RPMI8226 (cell line): ENCODE measurements at regions not wholly inside any gene's neighbourhood (a gene's known extent, or its start where the extent isn't known, plus 50 kb on each side); places are given as distances from the start of the nearest gene placed in this dataset.

Experiments used
- DNase-seq: peaks from one replicate; pipeline ENCODE4 v3.0.0-alpha.2; 2015

DNA sequence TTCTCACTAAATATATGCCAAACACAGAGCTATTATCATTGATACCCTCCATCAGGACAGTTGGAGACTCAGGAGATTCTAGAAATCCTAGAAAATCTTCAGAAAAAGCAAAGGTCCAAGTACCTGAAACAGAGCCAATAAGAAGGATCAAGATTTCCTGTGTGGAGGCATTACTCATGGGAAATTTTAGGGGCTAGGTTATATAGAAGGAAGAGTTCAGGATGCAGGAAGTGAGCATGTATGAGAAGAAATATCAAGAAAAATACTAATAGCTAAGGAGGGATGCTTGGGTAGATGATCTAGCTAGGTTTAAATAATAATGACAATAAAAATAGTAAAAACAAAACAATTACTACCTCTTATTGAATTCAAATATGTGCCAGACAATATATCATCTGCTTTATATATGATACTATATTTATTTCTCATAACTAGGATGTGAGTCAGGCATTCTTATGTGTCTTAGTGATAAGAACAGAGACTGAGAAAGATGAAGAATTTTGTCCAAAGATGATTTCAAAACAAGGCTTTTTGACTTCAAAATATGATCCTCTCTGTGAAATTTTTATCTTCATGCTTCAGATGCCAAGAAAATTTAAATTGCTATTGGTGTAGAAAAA, 66.4 kb upstream of the HHIP start:
- DNase-seq = no peak

- no peak for DNase-seq
Measured at GRCh38 chr4:144580430-144580829, 65.5 kb upstream of the HHIP start.

- DNase-seq = no peak
Measured at GRCh38 chr4:144582105-144582850, 63.7 kb upstream of the HHIP start.

GRCh38 chr4:144582975-144583374, 63.0 kb upstream of the HHIP start:
- DNase-seq = no peak

- DNase-seq = no peak
Measured at GRCh38 chr4:144583658-144584057, 62.3 kb upstream of the HHIP start.

GRCh38 chr4:144584428-144584827, 61.5 kb upstream of the HHIP start:
- DNase-seq = no peak

- no peak for DNase-seq
Measured at GRCh38 chr4:144589512-144589911, 56.4 kb upstream of the HHIP start.

- DNase-seq = no peak
Measured at GRCh38 chr4:144590020-144590419, 55.9 kb upstream of the HHIP start.

- DNase-seq = peak; percentile 55
Measured at GRCh38 chr4:144591401-144591800, 54.6 kb upstream of the HHIP start.

- DNase-seq = no peak
Measured at GRCh38 chr4:144592264-144592663, 53.7 kb upstream of the HHIP start.

- DNase-seq = no peak
Measured at GRCh38 chr4:144594471-144594986, 51.4 kb upstream of the HHIP start.

DNA sequence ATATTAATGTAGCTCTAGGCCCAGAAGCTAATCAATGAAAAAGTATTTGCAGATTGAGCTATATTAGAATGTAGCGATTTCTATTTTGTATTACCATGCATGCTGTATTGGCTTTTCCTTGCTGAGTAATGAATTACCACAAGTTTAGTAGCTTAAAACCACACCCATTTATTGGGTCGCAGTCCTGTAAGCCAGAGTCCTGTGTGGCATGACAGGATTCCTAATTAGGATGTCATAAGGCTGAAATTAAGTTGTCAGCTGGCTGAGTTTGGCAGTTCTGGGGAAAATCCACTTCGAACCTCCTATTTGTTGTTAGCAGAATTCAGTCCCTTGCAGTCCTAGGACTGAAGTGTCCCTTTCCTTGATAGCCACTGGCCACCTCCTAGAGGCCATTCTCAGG, 50.3 kb upstream of the HHIP start:
- no peak for DNase-seq
